GM21381 (cell line): ENCODE measurements at regions not wholly inside any gene's neighbourhood (a gene's known extent, or its start where the extent isn't known, plus 50 kb on each side); places are given as distances from the start of the nearest gene placed in this dataset.
"Not testable (repeated sequence)": the region's sequence is repeated elsewhere in the genome, so short reads cannot be mapped to it uniquely, and the experiment has no call there.

ENCODE experiments used
- ATAC-seq: cut with Tn5 transposase; IDR thresholded peaks from one replicate; pipeline ENCODE4 v1.9.1; 2021; ENCODE audit warnings: mild to moderate bottlenecking, moderate library complexity; ENCODE audit not compliant: unreplicated experiment

DNA sequence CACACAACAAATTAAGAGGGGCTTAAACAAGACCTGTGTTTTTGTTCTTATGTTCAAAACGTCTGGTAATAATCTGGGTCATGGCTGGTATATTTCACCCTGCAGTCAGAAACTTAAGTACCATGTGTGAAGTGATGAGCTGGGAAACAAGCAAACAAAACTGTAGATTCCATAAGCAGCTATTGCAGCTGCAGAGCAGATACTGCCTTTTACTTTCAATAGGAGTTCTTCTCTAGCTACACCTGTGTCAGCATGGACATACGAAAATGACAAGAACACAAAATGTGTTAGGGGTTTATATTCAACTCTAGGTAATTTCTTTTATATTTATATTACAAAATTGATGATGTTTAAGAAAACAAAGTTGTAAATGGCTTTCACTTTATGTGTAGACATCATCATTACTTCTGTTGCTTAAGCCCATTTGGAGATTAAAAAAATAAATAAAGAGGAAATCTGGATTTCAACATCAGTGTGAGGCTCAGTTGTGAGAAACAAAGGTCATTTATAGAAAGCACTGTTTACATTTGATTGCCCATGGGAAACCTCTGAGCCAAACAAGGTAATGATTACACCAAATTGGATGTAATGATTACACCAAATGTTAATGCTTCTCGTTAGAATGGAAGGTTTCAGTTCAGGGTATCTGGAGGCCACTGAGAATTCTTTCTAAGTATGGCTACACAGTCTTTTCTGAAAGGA, 451.0 kb upstream of the SLC10A2 start:
- ATAC-seq, result peak; percentile 89

DNA sequence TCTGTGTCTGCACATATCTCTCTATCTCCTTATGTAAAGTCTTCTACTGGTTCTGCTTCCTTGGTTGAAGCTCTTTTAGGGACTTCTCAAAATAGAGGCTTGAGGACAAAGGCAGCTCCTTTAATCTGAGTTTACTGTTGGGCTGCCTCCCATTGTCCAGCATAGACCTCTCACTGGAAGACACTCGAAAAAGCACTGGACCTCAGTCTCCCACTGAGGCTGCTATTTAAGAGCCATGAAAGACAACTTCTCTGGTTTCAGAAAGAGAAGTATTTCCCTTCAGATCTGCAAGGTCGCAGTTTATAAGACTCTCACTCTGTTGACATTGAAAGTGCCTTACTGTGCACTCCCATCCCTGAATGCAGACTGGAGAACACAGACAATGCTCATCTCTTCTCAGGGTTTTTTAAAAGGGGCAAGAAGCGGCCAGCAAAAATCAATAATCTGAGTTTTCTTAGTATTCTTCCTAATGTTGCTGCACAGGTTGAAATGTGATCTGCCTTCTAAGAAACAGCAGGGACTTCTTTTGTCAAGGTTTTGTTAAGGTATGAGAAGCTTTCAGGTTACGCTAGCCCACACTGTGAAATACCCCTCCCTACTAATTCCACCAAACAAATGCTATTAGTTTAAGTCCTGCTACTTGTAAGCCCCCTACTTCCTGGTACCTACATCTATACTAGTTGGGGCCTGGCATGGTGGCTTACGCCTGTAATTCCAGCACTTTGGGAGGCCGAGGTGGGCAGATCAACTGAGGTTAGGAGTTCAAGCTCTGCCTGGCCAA, 450.0 kb upstream of the SLC10A2 start:
- no peak for ATAC-seq

DNA sequence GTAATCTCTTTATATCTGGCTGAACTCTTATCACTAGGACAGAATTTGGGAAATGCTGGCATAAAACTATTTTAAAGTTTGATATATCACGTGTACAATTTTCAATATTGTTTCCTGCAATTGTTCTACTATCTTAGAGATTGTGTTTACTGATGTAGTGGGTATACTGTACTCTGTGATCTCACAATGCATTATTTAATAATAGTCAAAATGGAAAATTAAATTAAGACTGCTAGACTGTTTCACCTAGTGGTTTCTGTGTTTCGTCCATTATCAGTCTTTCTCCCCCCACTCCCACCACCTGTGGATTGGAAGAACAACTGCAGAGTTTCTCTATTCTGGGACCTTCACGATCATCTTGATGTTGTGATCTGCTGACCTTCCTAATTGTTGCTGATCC, 449.2 kb upstream of the SLC10A2 start:
- ATAC-seq, result no peak

DNA sequence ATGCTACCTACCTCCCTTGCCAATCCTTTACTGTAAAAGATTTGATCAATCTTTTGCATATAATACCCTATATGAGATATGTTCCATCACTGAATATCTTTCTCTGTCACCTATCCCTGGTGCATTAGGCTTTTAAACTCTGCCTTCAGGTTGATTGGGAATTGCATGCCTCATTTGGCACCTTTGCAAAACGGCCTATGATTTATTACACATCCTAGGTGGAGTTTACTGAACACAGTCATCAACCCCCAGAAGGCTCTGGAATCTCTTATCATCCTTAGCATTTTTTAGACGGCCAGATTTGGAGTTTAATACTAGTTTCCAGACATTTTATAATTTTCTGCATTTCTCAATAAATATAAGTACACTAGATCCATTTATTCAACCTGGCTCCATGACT, 448.4 kb upstream of the SLC10A2 start:
- ATAC-seq, result no peak

DNA sequence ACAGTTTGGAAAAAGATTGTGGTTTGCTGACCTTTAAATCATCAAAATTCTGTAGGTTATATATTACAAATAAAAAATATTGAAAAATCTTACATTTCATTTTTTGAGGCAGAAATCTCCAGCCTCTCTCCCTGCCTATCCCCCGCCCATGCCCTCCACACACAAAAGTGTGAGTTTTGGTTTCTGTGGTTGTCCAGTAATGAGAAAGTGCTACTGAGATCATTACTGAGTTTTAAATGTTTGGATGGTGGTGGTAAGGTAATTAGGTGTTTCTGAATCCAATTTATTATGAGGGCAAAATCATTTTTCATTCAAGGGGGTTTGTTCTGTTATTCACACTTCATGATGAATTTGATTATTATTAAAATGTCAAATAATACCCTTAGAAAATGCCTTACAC, 448.0 kb upstream of the SLC10A2 start:
- ATAC-seq, result no peak

DNA sequence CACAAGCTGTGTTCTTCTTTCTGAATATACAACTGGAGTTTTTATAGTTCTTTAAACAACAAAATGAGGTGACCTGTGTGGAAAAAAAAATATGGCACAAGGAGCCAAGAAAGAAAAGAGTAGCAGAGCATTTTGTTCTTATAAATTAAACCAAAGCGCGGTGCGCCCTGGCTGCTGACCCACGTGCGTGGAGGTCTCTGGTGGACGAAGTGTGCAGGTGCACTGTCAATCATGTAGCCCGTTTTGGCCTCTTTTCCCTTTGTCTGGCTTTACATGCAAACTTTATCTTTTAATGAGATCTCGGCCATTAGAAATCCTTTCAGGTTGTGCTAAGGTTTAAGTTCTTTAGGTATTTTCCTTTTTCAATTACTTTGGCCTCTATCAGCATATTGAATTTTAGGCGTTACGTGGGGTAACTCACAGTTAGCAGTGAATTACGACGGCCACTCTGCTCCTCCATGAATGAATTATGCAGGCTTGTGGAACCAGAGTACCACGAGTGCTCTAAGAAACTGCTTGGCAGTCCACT, 443.9 kb upstream of the SLC10A2 start:
- no peak for ATAC-seq

DNA sequence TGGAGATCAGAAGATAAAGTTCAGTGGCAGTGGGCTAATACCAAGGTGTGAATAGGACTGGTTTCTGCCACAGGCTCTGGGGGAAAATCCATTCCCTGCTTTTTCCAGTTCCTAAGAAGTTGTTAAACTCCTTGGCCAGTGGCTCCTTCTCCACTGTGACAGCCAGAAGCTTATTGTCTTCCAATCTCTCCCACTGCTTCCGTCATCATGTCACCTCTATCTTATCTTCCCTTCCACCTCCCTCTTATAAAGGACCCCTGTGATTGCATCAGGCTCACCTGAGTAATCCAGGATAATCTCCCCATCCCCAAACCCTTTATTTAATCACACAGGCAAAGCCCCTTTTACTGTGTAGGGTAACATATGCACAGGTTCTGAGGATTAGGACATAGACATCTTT, 431.2 kb upstream of the SLC10A2 start:
- no peak for ATAC-seq

DNA sequence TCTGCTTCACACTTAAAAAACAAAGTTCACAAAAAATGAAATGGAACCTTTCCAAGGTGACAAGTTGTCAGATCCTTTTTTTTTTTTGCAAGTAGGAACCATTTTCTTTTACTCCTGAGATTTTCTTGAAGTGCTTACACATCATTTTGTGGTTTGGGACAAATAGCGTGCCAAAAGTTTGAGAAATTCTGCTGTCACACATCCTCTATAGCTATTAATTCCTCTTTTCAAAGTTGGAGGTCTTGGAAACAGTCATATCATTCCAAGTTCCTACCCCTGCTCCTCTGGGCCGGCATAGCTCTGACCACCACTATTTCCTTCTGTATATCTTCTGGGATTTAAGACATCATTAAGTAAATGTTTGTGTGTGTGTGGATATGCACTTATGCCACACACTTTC, 421.6 kb upstream of the SLC10A2 start:
- no peak for ATAC-seq

DNA sequence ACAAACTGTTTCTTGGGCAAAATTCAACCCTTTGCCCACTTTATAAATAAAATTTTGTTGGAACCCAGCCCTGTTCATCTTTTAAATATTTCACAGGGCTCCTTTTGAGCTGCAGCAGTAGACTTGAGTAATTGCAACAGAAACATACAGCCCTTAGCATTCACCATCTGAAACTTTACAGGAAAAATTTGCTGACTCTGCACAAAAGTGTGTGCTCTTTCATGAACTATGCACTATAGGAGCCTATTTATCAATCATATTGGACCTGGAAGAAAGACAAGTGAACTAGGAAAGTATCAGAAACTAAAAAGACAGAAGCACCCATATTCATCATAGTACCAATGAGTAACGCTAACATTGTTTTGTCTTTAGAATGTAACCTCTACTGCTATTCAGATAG, 406.9 kb upstream of the SLC10A2 start:
- no peak for ATAC-seq

DNA sequence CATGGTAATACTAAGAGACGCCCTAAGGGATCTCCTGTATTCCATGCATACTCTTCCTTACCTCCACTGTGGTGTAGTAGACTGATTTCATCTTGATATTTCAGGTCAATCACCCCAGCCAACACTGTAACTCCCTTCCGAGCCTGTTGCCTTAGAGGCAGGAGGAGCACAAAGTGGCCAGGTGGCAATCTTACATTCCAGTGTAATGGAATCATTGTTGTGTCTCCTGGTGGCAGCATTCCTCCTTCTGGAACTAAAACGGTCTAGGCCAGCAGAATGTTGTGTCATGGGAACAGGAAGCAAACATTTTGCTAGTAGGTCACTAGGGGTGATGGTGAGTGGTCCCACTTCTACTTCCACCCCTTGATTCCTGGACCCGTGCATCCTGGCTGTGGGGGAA, 405.7 kb upstream of the SLC10A2 start:
- no peak for ATAC-seq

DNA sequence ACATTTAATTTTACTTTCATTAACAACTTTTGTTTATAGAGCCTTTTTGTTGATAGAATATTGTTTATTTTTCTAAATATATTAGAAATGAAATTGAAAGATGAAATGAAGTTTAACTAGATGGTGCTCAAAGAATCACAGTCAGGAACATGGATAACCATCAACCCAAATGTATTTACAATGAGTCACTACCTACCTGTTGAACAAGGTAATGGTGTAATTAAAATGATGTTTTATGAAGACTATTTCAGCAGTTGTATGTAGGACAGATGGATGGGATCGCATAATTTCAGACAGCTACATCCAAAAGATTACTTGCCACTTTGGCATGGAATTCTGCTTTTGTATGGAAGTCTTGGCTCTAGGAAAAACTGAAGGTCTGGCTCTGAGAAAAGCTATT, 403.6 kb upstream of the SLC10A2 start:
- no peak for ATAC-seq

DNA sequence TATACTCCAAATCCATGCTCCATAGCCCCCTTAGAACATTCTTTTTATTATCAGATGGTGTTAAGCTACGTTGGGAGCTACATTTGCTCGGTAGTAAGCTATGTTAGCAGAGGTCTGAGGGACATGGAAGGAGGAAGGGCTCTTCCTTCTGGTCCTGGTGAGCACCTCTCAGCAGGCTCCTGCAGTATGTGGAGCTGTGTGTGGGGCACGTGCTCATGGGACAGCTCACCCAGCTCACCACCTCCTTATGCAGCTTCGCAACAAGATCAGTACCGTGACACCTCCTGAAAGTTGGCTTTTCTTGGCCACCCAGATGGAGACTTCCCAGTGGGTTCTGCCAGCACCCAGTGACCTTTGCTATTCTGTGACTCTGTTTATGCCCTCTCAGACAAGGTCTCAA, 400.5 kb upstream of the SLC10A2 start:
- no peak for ATAC-seq

DNA sequence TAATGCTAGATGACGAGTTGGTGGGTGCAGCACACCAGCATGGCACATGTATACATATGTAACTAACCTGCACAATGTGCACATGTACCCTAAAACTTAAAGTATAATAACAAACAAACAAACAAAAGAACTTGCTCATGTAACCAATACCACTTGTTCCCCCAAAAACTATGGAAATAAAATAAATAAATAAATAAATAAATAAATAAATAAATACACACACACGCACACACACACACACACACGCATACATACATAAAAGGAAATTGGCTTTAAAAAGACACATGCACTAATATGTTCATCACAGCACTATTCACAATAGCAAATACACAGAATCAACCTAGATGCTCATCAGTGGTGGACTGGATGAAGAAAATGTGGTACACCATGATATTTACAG, 394.0 kb upstream of the SLC10A2 start:
- not testable (repeated sequence) for ATAC-seq

DNA sequence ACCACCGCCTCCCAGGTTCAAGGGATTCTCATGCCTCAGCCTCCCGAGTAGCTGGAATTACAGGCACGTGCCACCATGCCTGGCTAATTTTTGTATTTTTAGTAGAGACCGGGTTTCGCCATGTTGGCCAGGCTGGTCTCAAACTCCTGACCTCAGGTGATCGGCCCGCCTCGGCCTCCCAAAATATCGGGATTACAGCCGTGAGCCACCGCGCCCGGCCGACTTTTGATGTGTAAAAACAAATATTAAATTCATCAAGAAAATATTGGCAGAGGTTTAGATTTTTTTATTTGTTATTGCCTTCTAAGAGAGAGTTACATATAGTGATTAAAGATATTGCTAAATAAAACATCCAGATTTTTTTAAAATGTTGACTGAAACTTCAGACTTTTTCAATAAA, 390.8 kb upstream of the SLC10A2 start:
- ATAC-seq, result not testable (repeated sequence)

DNA sequence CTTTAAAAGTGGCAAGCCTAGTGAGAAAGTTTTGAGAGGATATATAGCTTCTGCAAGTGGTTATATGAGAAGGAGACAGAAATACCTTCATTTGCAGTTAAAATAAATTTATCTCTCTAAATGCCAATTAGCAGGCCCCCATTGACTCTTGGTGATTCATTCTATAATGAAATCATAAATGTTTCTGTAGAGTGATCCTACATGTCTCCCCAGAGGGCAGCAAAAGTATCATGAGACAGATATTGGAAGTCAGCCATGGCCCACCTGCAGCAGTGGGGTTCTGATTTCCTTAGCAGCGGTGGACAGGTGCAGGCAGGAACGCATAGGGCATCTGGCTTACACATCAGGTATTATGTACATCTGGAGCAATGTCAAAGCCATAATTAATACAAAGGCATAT, 385.4 kb upstream of the SLC10A2 start:
- ATAC-seq, result no peak

DNA sequence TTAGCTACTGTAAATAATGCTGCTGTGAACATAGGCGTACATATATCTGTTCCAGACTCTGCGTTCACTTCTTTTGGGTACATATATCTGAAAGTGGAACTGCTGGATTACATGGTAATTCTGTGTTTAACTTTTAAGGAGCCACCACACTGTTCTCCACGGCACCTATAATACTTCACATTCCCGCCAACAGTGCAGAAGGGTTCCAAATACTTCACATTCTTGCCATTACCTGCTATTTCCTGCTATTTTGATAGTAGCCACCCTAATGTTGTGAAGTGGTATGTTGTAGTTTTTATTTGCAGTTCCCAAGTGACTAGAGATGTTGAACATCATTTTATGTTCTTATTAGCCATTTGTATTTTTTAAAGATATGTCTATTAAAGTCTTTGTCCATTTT, 377.4 kb upstream of the SLC10A2 start:
- no peak for ATAC-seq

DNA sequence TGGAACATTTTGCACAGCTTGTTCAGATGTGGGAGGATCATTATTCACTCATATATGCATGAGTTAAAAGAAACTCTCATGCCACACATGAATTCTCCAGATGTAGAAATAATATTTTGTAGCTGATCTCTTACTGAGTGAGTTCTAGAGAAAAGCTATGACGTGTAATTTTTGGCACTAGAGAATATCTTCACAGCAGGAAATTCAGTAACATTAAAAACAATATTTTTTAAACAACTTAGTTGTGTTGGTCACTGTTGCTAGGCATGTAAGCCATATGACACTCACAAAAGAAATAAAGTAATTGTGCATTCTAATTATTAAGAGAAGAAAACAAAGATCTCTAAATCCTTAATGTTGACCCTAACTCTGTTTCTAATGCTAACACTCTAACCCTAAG, 371.4 kb upstream of the SLC10A2 start:
- no peak for ATAC-seq

DNA sequence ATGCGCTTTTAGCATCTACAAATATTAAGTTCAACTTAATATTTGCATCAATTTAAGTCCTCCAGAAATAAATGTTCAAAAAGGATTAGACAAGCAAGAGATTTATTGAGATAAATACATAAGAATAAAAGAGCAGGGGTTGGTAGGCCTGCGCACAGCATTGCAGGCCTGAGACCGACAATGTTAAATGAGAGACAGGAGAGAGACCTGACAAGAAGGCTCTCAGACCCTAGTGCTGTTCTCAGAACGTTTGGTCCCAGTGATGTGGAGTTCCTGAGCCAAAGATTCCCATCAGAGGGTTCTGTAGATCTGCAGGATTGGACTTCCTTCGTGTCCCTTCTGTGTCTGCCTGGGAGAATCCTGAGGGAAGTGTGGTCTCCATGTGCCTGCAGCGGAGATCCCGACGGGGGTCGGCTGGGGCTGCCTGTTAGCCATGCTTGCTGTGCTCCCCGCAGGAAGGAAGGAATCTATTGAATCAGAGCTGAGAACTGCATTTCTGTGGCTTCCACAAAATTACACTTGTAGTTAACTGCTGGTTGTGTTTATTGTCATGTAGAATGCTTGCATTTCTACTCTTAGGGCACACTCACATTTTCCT, 369.9 kb upstream of the SLC10A2 start:
- no peak for ATAC-seq

DNA sequence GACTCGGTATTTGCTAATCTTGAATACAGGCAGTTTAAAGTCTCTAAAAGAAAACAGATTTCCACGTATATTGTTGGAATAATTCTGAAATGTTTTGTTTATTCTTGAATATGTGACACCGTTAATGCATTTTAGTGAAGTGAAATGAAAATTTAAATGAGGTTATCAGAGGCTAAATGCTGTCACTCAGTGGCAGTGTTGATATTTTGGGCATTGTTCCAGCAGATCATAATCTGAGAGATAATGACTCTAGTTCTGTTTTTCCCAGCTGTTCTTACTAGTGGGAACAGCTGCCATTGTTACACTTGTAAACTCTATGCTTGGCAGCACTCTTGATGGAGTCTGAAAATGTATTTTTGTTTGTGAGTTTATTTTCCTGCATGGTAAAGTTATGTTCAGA, 365.6 kb upstream of the SLC10A2 start:
- no peak for ATAC-seq

DNA sequence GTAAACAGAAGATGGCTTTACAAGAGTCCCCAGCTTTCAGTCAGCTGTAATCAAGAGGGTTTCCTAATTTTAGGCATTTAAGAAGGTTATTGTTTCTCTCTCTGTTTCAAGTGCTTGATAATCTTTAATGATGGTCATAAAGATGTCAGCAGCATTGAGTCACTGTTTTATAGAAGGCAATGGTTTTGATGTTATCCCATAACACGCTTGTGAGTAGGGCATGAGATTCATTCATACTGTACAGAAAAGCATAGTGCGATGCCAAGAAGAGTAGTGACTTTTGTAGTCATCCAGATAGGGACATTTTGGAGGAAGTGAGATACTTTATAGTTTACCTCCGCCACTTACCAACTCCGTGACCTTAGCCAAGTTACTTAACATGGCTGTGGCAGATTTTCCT, 364.2 kb upstream of the SLC10A2 start:
- no peak for ATAC-seq

DNA sequence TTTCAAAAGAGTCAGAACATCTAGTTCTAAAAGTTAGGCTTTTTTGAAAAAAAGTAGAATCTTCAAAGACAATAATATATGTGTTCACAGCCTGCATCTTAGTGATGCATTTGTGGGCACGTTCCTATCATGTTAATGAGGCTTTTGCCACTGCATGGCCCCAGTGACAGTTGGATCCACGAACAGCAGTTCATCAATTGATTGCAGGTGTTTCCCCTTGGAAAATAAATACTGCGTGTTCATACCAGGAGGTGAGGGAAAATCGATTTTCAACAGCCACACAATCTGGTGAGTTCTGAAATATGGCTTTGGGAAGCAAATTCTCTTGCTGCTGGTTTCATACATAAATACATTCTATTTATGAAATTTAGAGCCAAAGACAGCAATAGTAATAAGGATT, 343.8 kb upstream of the SLC10A2 start:
- ATAC-seq, result no peak

DNA sequence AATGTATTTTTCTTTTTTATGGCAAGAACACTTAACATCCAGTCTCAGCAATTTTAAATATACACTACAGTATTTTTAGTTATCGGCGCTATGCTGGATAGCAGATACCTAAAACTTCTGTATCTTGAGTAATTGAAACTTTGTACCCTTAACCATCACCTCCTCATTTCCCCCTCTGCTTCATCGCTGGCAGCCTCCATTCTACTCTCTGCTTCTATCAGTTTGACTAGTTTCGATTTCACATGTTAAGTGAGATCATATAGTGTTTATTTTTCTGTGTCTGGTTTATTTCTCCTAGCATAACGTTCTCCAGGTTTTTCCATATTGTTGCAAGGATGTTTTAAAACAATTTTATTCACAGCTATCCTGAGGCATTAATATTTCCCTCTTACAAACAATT, 340.8 kb upstream of the SLC10A2 start:
- ATAC-seq, result no peak
